ENCODE measurements at regions not wholly inside any gene's neighbourhood (a gene's known extent, or its start where the extent isn't known, plus 50 kb on each side); places are given as distances from the start of the nearest gene placed in this dataset.

DNA sequence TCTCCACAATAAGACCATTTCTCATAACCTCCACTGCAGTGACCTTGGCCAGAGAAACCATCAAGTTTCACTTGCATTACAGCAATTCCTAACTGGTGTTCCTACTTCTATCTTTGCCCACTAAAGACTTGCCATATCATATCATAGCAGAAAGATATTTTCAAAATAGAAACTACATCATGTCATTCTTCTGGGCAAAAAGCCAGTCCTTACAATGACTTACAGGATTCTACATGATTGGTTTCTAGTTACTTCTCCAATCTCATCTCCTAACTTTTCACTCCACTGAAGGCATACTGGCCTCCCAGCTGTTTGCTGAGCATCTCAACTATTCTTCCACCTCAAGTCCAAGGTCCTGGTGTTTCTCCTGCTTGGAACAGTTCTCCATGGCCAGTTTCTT, 151.4 kb downstream of the HNMT start:
- H3K27ac ChIP-seq, result no peak overlapping the region
- no peak for DNase-seq
- no peak overlapping the region for H3K4me3 ChIP-seq
- no peaks in the 10 kb centered on the region for H3K36me3 ChIP-seq
- intact Hi-C loops (cut with DNase I; ENCODE audit: low total_unique reads), result no loop called here
- H3K27me3 ChIP-seq, result no peaks in the 10 kb centered on the region
- H3K9me3 ChIP-seq, result no peaks in the 10 kb centered on the region
- H3K4me1 ChIP-seq, result no peaks in the 10 kb centered on the region
- TF ChIP-seq POLR2A (IDR thresholded peaks at IDR 0.05), result no peak
- TF ChIP-seq, protein P1, sequence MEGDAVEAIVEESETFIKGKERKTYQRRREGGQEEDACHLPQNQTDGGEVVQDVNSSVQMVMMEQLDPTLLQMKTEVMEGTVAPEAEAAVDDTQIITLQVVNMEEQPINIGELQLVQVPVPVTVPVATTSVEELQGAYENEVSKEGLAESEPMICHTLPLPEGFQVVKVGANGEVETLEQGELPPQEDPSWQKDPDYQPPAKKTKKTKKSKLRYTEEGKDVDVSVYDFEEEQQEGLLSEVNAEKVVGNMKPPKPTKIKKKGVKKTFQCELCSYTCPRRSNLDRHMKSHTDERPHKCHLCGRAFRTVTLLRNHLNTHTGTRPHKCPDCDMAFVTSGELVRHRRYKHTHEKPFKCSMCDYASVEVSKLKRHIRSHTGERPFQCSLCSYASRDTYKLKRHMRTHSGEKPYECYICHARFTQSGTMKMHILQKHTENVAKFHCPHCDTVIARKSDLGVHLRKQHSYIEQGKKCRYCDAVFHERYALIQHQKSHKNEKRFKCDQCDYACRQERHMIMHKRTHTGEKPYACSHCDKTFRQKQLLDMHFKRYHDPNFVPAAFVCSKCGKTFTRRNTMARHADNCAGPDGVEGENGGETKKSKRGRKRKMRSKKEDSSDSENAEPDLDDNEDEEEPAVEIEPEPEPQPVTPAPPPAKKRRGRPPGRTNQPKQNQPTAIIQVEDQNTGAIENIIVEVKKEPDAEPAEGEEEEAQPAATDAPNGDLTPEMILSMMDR (IDR thresholded peaks at IDR 0.05), result no peak

DNA sequence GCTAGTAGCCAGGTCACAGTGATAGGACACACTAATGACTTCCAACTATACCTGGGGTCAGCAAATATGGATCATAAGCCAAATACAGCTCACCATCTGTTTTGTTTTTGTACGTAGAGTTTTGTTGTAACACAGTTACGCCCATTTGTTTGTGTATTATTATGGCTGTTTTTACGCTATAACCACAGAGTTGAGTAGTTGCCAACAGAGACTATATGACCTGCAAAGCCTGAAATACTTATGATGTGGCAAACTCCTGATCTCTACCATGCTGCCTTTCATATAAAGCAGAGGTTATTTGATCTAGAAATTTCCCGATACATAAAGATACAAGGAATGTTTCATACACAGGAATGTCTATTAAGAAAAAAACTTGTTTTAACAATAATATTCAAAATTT, 152.2 kb downstream of the HNMT start:
- H3K4me1 ChIP-seq, result no peaks in the 10 kb centered on the region
- TF ChIP-seq, protein P1 (IDR thresholded peaks at IDR 0.05), result no peak
- TF ChIP-seq POLR2A (IDR thresholded peaks at IDR 0.05), result no peak
- H3K36me3 ChIP-seq, result no peaks in the 10 kb centered on the region
- no peak for DNase-seq
- H3K27ac ChIP-seq, result no peak overlapping the region
- no peaks in the 10 kb centered on the region for H3K9me3 ChIP-seq
- no peaks in the 10 kb centered on the region for H3K27me3 ChIP-seq
- intact Hi-C loops (cut with DNase I; ENCODE audit: low total_unique reads), result no loop called here
- no peak overlapping the region for H3K4me3 ChIP-seq

DNA sequence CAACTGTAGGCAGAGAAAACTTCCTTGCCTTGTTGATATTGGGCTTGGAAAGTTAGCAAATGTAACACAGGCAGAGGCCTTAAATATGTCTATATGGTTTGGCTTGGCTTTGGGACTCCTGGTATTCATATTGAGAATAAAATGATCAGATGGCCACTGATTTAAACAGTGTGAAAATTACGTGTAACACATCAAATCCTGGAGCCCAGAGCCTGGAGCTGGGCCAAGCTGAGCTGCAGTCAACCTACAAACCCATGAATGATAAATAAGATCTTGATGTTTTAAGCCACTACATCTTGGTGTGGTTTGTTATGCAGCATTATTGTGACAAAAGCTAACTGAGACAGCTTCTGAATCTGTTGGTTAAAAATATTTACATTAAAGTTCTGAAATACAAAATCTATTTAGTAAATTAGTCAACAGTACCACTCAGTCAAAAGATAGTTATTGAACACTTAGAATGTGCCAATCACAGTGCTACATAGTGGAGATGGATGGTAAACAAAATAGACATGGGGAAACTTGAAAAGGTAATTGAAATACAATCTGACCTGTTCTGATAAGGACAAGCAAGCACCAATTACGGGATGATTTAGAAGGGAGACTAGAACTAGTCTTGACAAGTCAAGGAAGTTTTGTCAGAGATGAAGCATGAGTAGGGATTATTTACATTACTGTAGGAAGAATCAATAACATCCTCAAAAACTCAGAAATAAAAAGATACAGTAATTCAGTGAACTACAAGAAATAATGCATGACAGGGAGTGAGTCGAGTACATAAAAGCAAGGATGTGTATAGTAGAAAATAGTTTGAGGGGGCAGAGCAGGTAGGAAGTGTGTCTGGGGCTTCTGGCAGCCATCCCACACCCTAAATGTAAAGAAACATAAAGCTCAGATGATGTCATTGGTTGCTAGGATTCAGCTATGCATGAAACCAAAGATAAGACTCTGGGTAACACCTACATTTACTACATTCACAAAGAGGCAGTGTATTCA, 157.7 kb downstream of the HNMT start:
- intact Hi-C loops (cut with DNase I; ENCODE audit: low total_unique reads), result no loop called here
- no peak for TF ChIP-seq POLR2A (IDR thresholded peaks at IDR 0.05)
- TF ChIP-seq, protein P1 (IDR thresholded peaks at IDR 0.05), result no peak

DNA sequence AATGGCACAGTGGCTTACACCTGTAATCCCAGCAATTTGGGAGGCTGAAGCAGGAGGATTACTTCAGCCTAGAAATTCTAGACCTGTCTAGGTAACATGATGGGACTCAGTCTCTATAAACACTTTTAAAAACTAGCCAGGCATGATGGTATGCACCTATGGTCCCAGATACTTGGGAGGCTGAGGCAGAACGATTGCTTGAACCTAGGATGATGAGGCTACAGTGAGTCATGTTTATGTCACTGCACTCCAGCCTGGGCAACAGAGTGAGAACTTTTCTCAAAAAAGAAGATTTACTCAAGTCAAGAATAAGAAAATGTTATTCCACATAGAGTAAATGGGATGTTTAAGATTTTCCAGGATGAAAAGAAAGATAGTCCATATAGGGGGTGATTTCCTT, 158.6 kb downstream of the HNMT start:
- no peaks in the 10 kb centered on the region for H3K9me3 ChIP-seq
- H3K27me3 ChIP-seq, result no peaks in the 10 kb centered on the region
- H3K4me3 ChIP-seq, result no peak overlapping the region
- no peaks in the 10 kb centered on the region for H3K36me3 ChIP-seq
- TF ChIP-seq POLR2A (IDR thresholded peaks at IDR 0.05), result no peak
- TF ChIP-seq, protein P1 (IDR thresholded peaks at IDR 0.05), result no peak
- no peaks in the 10 kb centered on the region for H3K4me1 ChIP-seq
- no peak overlapping the region for H3K27ac ChIP-seq
- intact Hi-C loops (cut with DNase I; ENCODE audit: low total_unique reads), result no loop called here
- DNase-seq, result no peak

More for the DNA sequence above, 157.7 kb downstream of the HNMT start:
- Histone ChIP-seq H3K27ac (no peak overlapping the region), H3K4me1 (no peaks in the 10 kb centered on the region), H3K36me3 (no peaks in the 10 kb centered on the region), H3K27me3 (no peaks in the 10 kb centered on the region), H3K4me3 (no peak overlapping the region), H3K9me3 (no peaks in the 10 kb centered on the region)
- no peak for DNase-seq

DNA sequence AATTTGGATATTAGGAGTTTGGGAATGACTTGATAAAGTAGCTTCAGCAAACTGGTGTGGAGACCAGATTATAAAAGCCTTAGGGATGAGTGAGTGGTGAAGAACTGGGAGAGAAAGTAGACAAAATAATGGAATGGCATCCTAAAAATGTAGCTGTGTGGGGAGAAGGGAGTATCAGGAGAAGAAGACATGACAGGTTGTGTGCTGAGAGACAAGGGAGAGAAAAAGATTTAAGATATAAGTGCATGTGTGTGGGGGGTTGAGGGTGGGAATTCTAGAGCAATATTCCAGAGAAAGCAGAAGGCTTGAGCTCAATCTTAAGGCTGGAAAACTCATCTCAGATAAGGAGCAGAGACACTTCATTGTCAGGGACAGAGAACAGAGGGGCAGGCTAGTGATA, 159.5 kb downstream of the HNMT start:
- no peak overlapping the region for H3K4me3 ChIP-seq
- H3K27ac ChIP-seq, result no peak overlapping the region
- no peak for DNase-seq
- intact Hi-C loops (cut with DNase I; ENCODE audit: low total_unique reads), result no loop called here
- H3K9me3 ChIP-seq, result no peaks in the 10 kb centered on the region
- no peak for TF ChIP-seq POLR2A (IDR thresholded peaks at IDR 0.05)
- TF ChIP-seq, protein P1 (IDR thresholded peaks at IDR 0.05), result no peak
- no peaks in the 10 kb centered on the region for H3K36me3 ChIP-seq
- no peaks in the 10 kb centered on the region for H3K27me3 ChIP-seq
- H3K4me1 ChIP-seq, result no peaks in the 10 kb centered on the region

Data from uterus (tissue), 3 donors.